H1 (cell line): ENCODE measurements at regions not wholly inside any gene's neighbourhood (a gene's known extent, or its start where the extent isn't known, plus 50 kb on each side); places are given as distances from the start of the nearest gene placed in this dataset.

ENCODE experiments used
- CTCF ChIA-PET: fragments of 300-600 bp; sonication (Branson Sonifier 250); formaldehyde crosslinking; loops from one replicate; lab custom pipeline; 2021; ENCODE audit not compliant: partially characterized antibody; lab: Charles Lee
- POLR2A ChIA-PET: fragments of 300-600 bp; sonication (Branson Sonifier 250); formaldehyde crosslinking; loops from one replicate; lab custom pipeline; 2021; ENCODE audit warnings: inconsistent platforms; ENCODE audit not compliant: partially characterized antibody; lab: Charles Lee
- DNase-seq, 2 experiments: peaks; one replicate each; pipeline versions ENCODE4 v3.0.0 to v3.0.0-alpha.2; 2010 to 2022; ENCODE audit warnings: low spot score in 2 of 2, low read depth in 1 of 2, mixed read lengths in 1 of 2
- FAIRE-seq: peaks from 2 replicates; lab custom pipeline; 2011; peaks lifted over from hg19 to GRCh38; lab: Jason Lieb, UNC
- H2AFZ ChIP-seq: 2 replicates; pipeline ENCODE4 v1.8.1; 2012; ENCODE audit warnings: low read length, inconsistent platforms
- H2AK5ac ChIP-seq: 2 replicates; pipeline ENCODE4 v1.6.1; 2013; ENCODE audit warnings: low read depth, low read length
- H2BK120ac ChIP-seq: replicated peaks from 2 replicates; pipeline ENCODE3; 2013; ENCODE audit warnings: low read depth, low read length, inconsistent platforms
- H2BK12ac ChIP-seq: 2 replicates; pipeline ENCODE4 v1.6.1; 2013; ENCODE audit warnings: low read depth, low read length
- H2BK15ac ChIP-seq: 2 replicates; pipeline ENCODE4 v1.6.1; 2013; ENCODE audit warnings: low read length
- H2BK20ac ChIP-seq: 2 replicates; pipeline ENCODE4 v1.6.1; 2013; ENCODE audit warnings: low read length
- H2BK5ac ChIP-seq: 2 replicates; pipeline ENCODE4 v1.6.1; 2013; ENCODE audit warnings: low read depth, low read length
- H3K14ac ChIP-seq: 2 replicates; pipeline ENCODE4 v1.6.1; 2013; ENCODE audit warnings: inconsistent platforms; ENCODE audit not compliant: insufficient read length
- H3K18ac ChIP-seq: 2 replicates; pipeline ENCODE4 v1.6.1; 2013; ENCODE audit warnings: low read length; ENCODE audit errors: extremely low read depth
- H3K23ac ChIP-seq: 2 replicates; pipeline ENCODE4 v1.6.1; 2013; ENCODE audit warnings: inconsistent platforms; ENCODE audit not compliant: insufficient read length
- H3K23me2 ChIP-seq: 2 replicates; pipeline ENCODE4 v1.6.1; 2013; ENCODE audit warnings: low read depth, low read length
- H3K27ac ChIP-seq: 2 replicates; pipeline ENCODE4 v1.6.1; 2011; ENCODE audit warnings: low read depth, low read length, inconsistent platforms
- H3K27me3 ChIP-seq, 4 experiments: replicated peaks in 1 of 4; 1 replicate in 1 of 4; 2 replicates in 3 of 4; pipeline versions ENCODE4 v1.6.1 to v1.8.1; 2011 to 2013; ENCODE audit warnings: low read length in 3 of 4, mild to moderate bottlenecking in 3 of 4, inconsistent platforms in 2 of 4, mixed read lengths in 2 of 4, moderate library complexity in 1 of 4; ENCODE audit not compliant: control insufficient read depth in 3 of 4, insufficient read depth in 3 of 4; ENCODE audit errors: extremely low read depth in 1 of 4
- H3K36me3 ChIP-seq, 4 experiments: 2 replicates each; pipeline versions ENCODE4 v1.6.1 to v1.8.1; 2011 to 2013; ENCODE audit warnings: mild to moderate bottlenecking in 4 of 4, low read length in 3 of 4, moderate library complexity in 2 of 4, control low read depth in 1 of 4, inconsistent platforms in 1 of 4; ENCODE audit not compliant: insufficient read depth in 4 of 4, control insufficient read depth in 2 of 4
- H3K4ac ChIP-seq: replicated peaks from 2 replicates; pipeline ENCODE3; 2013; ENCODE audit warnings: low read length, low read depth, mixed read lengths, inconsistent platforms; ENCODE audit not compliant: insufficient read length
- H3K4me1 ChIP-seq, 4 experiments: replicated peaks in 1 of 4; 1 replicate in 1 of 4; 2 replicates in 3 of 4; pipeline versions ENCODE4 v1.6.1 to v1.8.1; 2011 to 2013; ENCODE audit warnings: low read length in 3 of 4, inconsistent platforms in 2 of 4, mixed read lengths in 1 of 4; ENCODE audit not compliant: insufficient read depth in 4 of 4, control insufficient read depth in 3 of 4
- H3K4me2 ChIP-seq, 2 experiments: 2 replicates each; pipeline versions ENCODE4 v1.6.1 to v1.8.1; 2011 to 2013; ENCODE audit warnings: low read depth in 2 of 2, low read length in 2 of 2, control low read depth in 1 of 2, inconsistent platforms in 1 of 2, mild to moderate bottlenecking in 1 of 2; ENCODE audit not compliant: insufficient read depth in 1 of 2
- H3K4me3 ChIP-seq, 4 experiments: fragments of 200-600, 300-600 bp in 1 of 4; sonication (generic), shearing (Covaris generic), sonication (Bioruptor Twin) in 1 of 4; 2 replicates each; pipeline versions ENCODE4 v1.5.1 to v1.8.1; 2011 to 2016; ENCODE audit warnings: low read length in 4 of 4, low read depth in 3 of 4, control low read depth in 2 of 4, inconsistent platforms in 2 of 4, mild to moderate bottlenecking in 2 of 4, mixed read lengths in 1 of 4, moderate library complexity in 1 of 4; ENCODE audit not compliant: insufficient read depth in 2 of 4; ENCODE audit errors: extremely low read depth in 1 of 4
- H3K56ac ChIP-seq: replicated peaks from 2 replicates; pipeline ENCODE3; 2013; ENCODE audit warnings: low read depth, mild to moderate bottlenecking, mixed read lengths, low read length, inconsistent platforms; ENCODE audit not compliant: insufficient read length
- H3K79me1 ChIP-seq: 2 replicates; pipeline ENCODE4 v1.6.1; 2013; ENCODE audit warnings: low read depth, low read length, control low read depth
- H3K79me2 ChIP-seq, 2 experiments: 2 replicates each; pipeline versions ENCODE4 v1.6.1 to v1.8.1; 2012 to 2013; ENCODE audit warnings: low read length in 2 of 2, mild to moderate bottlenecking in 2 of 2, inconsistent platforms in 1 of 2; ENCODE audit not compliant: insufficient read depth in 2 of 2, control insufficient read depth in 1 of 2
- H3K9ac ChIP-seq, 4 experiments: replicated peaks in 1 of 4; 1 replicate in 1 of 4; 2 replicates in 3 of 4; pipeline versions ENCODE4 v1.6.1 to v1.8.1; 2011 to 2013; ENCODE audit warnings: low read depth in 3 of 4, low read length in 3 of 4, control low read depth in 2 of 4, mild to moderate bottlenecking in 2 of 4, moderate library complexity in 2 of 4, inconsistent platforms in 1 of 4; ENCODE audit errors: extremely low read depth in 1 of 4
- H3K9me3 ChIP-seq, 2 experiments: 2 replicates each; pipeline versions ENCODE4 v1.6.1 to v1.8.1; 2012 to 2013; ENCODE audit warnings: mild to moderate bottlenecking in 2 of 2, moderate library complexity in 2 of 2, control low read depth in 1 of 2, inconsistent platforms in 1 of 2, low read depth in 1 of 2, low read length in 1 of 2, mixed read lengths in 1 of 2; ENCODE audit not compliant: insufficient read depth in 2 of 2
- H4K20me1 ChIP-seq, 2 experiments: replicated peaks in 1 of 2; 2 replicates each; pipeline versions ENCODE3 to v1.8.1; 2011 to 2013; ENCODE audit warnings: inconsistent platforms in 2 of 2, low read length in 2 of 2, mild to moderate bottlenecking in 1 of 2; ENCODE audit not compliant: insufficient read depth in 2 of 2, control insufficient read depth in 1 of 2
- H4K5ac ChIP-seq: 2 replicates; pipeline ENCODE4 v1.6.1; 2013; ENCODE audit warnings: low read length, low read depth, mixed read lengths, inconsistent platforms; ENCODE audit not compliant: insufficient read length
- H4K8ac ChIP-seq: 2 replicates; pipeline ENCODE4 v1.8.0; 2013; ENCODE audit warnings: mild to moderate bottlenecking, moderate library complexity, low read length, inconsistent platforms; ENCODE audit not compliant: insufficient read depth; ENCODE audit errors: extremely low read depth
- H4K91ac ChIP-seq: replicated peaks from 2 replicates; pipeline ENCODE3; 2013; ENCODE audit warnings: low read length, mixed read lengths, inconsistent platforms; ENCODE audit not compliant: insufficient read length
- CTBP2 ChIP-seq: IDR thresholded peaks from 2 replicates; pipeline ENCODE4 v1.7.0; 2011; ENCODE audit warnings: borderline replicate concordance, mild to moderate bottlenecking, moderate library complexity, mixed read lengths, low read length; ENCODE audit not compliant: insufficient read depth, insufficient read length
- TBP ChIP-seq: IDR thresholded peaks from 2 replicates; pipeline ENCODE4 v1.6.1; 2011; ENCODE audit warnings: low read depth, low read length, improper control_type of control experiment
- WGBS, 2 experiments: shearing (Covaris generic) in 1 of 2; methylation state at CpG; one replicate each; pipeline versions ENCODE4 v1.1.6 to v1.1.7; 2013 to 2015; ENCODE audit warnings: low lambda C conversion rate in 2 of 2, mixed read lengths in 2 of 2, inconsistent platforms in 1 of 2, low coverage in 1 of 2, missing lambda C conversion rate in 1 of 2; ENCODE audit not compliant: insufficient replicate concordance in 2 of 2, insufficient coverage in 1 of 2, insufficient read length in 1 of 2; ENCODE audit errors: extremely low coverage in 1 of 2, missing lambda C conversion rate in 1 of 2; 5-methylcytosine and 5-hydroxymethylcytosine counted together

- Histone ChIP-seq H4K91ac (no peak overlapping the region), H3K27ac (no peak overlapping the region; the same call in 1 of the 2 replicates), H2BK5ac (0 out of 2 replicates have a peak overlapping the region, but pooled peaks have one; percentile 35), H3K4me1 (peaks cover 0 to 6% (median 3%) of the 10 kb centered on the region in 4 experiments; a peak in 2 of 7 replicates), H3K79me2 (no peaks in the 10 kb centered on the region), H3K9ac (no peak overlapping the region), H3K23ac (no peak overlapping the region), H3K4me2 (no peak overlapping the region), H2BK15ac (0 out of 2 replicates have a peak overlapping the region, but pooled peaks have one; percentile 3), H3K23me2 (no peaks in the 10 kb centered on the region), H3K14ac (no peak overlapping the region), H3K4ac (no peak overlapping the region), H3K9me3 (0 out of 4 replicates have a peak, but pooled peaks cover 0 to 2% of the 10 kb centered on the region in 2 experiments), H3K79me1 (no peaks in the 10 kb centered on the region), H3K27me3 (no peaks in the 10 kb centered on the region), H3K4me3 (no peak overlapping the region), H2AK5ac (no peak overlapping the region), H2BK12ac (0 out of 2 replicates have a peak overlapping the region, but pooled peaks have one; percentile 50), H2AFZ (peak overlapping the region; percentile 98), H3K18ac (no peak overlapping the region), H4K5ac (no peak overlapping the region), H2BK120ac (no peak overlapping the region), H3K36me3 (no peaks in the 10 kb centered on the region), H2BK20ac (no peak overlapping the region), H4K20me1 (no peaks in the 10 kb centered on the region), H3K56ac (no peak overlapping the region), H4K8ac (0 out of 2 replicates have a peak overlapping the region, but pooled peaks have one; percentile 72)
- WGBS, 2 experiments: 94% methylated on average over 10 of the region's 11 CpGs; no CpG with 5 or more reads in 1 of the 2 experiments
- FAIRE-seq (no peak), DNase-seq (no peak)
- POLR2A ChIA-PET: interaction anchor here (0.7 kb wide), 1 partner anchor 21 kb away, joined by 3 read pairs; no protein-coding TSS in a partner anchor
- CTCF ChIA-PET: interaction anchor here (0.6 to 1.5 kb wide), 5 partner anchors 24 to 336 kb away, joined by 3 read pairs; no protein-coding TSS in a partner anchor
- TF ChIP-seq TBP (no peak), CTBP2 (no peak)
Observed at GRCh38 chr18:10182009-10182624, 268.3 kb downstream of the VAPA start.
